Psoas muscle (tissue), 7 donors: ENCODE measurements at regions not wholly inside any gene's neighbourhood (a gene's known extent, or its start where the extent isn't known, plus 50 kb on each side); places are given as distances from the start of the nearest gene placed in this dataset.

Experiments used
- ATAC-seq, 4 donors: fragments of 200-7000 bp; cut with Tn5 transposase; one replicate each; pipeline ENCODE4 v1.9.1; 2020; ENCODE audit warnings: moderate library complexity in 3 of 4, mild to moderate bottlenecking in 2 of 4
- DNase-seq, 2 donors: peaks; one replicate each; pipeline ENCODE4 v3.0.0-alpha.2; 2020
- H3K27ac ChIP-seq: fragments of 200-600 bp; one replicate; pipeline ENCODE4 v1.8.0; 2022
- H3K27me3 ChIP-seq, 3 donors: fragments of 200-600 bp in 1 of 3; one replicate each; pipeline versions ENCODE4 v1.6.1 to v1.8.0; 2013 to 2022; ENCODE audit warnings: low read length in 2 of 3, mild to moderate bottlenecking in 2 of 3, moderate library complexity in 1 of 3; ENCODE audit not compliant: insufficient read depth in 3 of 3
- H3K36me3 ChIP-seq, 2 donors: fragments of 200-600 bp in 1 of 2; one replicate each; pipeline versions ENCODE4 v1.6.1 to v1.8.0; 2013 to 2022; ENCODE audit warnings: low read depth in 1 of 2, mild to moderate bottlenecking in 1 of 2, moderate library complexity in 1 of 2; ENCODE audit not compliant: insufficient read depth in 1 of 2
- H3K4me1 ChIP-seq: fragments of 200-600 bp; one replicate; pipeline ENCODE4 v1.8.0; 2022
- H3K4me3 ChIP-seq: fragments of 200-600 bp; one replicate; pipeline ENCODE4 v1.8.0; 2022; ENCODE audit warnings: mild to moderate bottlenecking
- H3K9me3 ChIP-seq: fragments of 200-600 bp; one replicate; pipeline ENCODE4 v1.8.0; 2022
- CTCF ChIP-seq: fragments of 200-600 bp; IDR thresholded peaks from one replicate; pipeline ENCODE4 v1.8.0; 2022; ENCODE audit warnings: antibody characterized with exemption
- WGBS, 3 donors: extraction: QIAGEN DNeasy Blood & Tissue Kit; methylation state at CpG; one replicate each; pipeline versions ENCODE4 v1.1.6 to v1.1.7; 2013; 5-methylcytosine and 5-hydroxymethylcytosine counted together
- intact Hi-C, 2 donors: fragments of 100-400 bp; cut with DNase I; formaldehyde crosslinking; loops; one replicate each; pipeline versions ENCODE4 v1.11.0 to v1.14.2; 2022
- donor health status: healthy with polysubstance abuse.
- donor health status: DM: no; HTN: no; CAD: no; lungs with moderate emphysema.
- donor health status: Bipolar disorder and iron deficiency.
- donor health status: healthy.
- donor health status: DM: yes; HTN: yes; CAD: no.
- donor health status: DM: no; HTN: no; CAD: no.
- donor health status: DM: yes; HTN: yes; CAD: no.

DNA sequence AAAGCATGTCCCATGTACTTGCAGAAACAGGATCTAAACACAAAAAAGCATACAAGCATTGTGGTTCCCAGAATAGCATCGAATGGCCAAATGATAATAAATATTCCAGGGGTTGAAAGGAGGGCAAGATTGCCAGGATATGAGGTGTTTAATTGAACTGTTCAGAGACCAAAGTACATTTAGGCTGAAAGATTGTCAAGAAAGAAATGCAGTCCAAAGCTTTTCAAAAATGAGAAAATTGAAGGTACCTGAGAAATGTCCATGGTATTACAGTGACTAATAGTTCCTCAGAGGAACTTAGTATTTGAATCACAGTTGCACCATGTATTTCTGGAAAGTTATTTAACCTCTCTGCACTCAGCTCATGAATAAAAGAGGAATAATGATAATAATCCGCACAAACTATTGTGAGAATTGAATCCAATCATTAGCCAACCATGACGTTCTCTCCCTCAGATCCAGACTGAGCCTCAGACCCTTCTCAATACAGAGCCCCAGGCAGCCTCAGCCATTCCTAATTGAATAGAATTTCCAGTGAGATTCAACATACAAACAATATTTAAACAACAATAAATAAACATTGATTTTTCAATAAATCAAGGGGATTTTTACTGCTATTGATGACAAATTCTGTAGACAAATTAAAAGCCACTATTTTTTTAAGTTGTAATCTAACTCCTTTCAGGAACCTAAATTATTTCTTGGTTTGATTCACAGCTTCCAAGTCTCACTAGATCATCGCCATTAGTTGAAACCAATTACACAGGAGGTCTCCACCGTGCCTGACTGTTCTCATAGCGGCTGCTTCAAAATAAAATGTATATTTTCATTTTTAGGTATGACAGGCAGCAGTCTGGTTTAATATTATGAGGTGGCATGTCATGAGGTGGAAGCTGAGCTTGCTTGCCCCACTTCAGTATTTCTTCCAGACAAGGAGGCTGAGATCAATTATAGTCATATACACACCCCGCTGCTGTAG is 144.3 kb upstream of the TENT5A start:
- DNase-seq (no peak), ATAC-seq (no peak)
- H3K4me1 ChIP-seq, result no peaks in the 10 kb centered on the region
- no peak for TF ChIP-seq CTCF
- H3K4me3 ChIP-seq, result no peak overlapping the region
- no peak overlapping the region for H3K27ac ChIP-seq
- no peaks in the 10 kb centered on the region for H3K9me3 ChIP-seq
- intact Hi-C loops, result no loop called here
- H3K27me3 ChIP-seq, result no peaks in the 10 kb centered on the region
- H3K36me3 ChIP-seq, result no peaks in the 10 kb centered on the region
- 77 to 85% (median 83%) methylated on average over 7 of the region's 7 CpGs for WGBS, 3 donors

- Histone ChIP-seq H3K36me3 (no peaks in the 10 kb centered on the region), H3K27ac (no peak overlapping the region), H3K4me3 (no peak overlapping the region), H3K9me3 (no peaks in the 10 kb centered on the region), H3K4me1 (no peaks in the 10 kb centered on the region), H3K27me3 (no peaks in the 10 kb centered on the region)
- DNase-seq (no peak), ATAC-seq (no peak)
- intact Hi-C loops, result no loop called here
- 48 to 61% (median 56%) methylated on average over 5 of the region's 5 CpGs for WGBS, 3 donors
- no peak for TF ChIP-seq CTCF
These were observed 143.2 kb upstream of the TENT5A start for GRCh38 chr6:81895511-81896185.

- H3K27me3 ChIP-seq, result no peaks in the 10 kb centered on the region
- H3K9me3 ChIP-seq, result no peaks in the 10 kb centered on the region
- 24 to 29% (median 25%) methylated on average over 6 of the region's 6 CpGs for WGBS, 3 donors
- H3K27ac ChIP-seq, result no peak overlapping the region
- peak in 3 of 4 donors; percentile 43 to 66 (median 54) for ATAC-seq
- no peaks in the 10 kb centered on the region for H3K4me1 ChIP-seq
- H3K36me3 ChIP-seq, result no peaks in the 10 kb centered on the region
- peak in 1 of 2 donors; percentile 51 for DNase-seq
- H3K4me3 ChIP-seq, result no peak overlapping the region
- TF ChIP-seq CTCF, result no peak
- intact Hi-C loops, result no loop called here
These were observed 142.3 kb upstream of the TENT5A start for GRCh38 chr6:81894788-81895271.

- peak; percentile 39 to 69 (median 51) for ATAC-seq
- Histone ChIP-seq H3K27me3 (no peaks in the 10 kb centered on the region), H3K4me3 (no peak overlapping the region), H3K4me1 (no peaks in the 10 kb centered on the region), H3K36me3 (no peaks in the 10 kb centered on the region), H3K9me3 (no peaks in the 10 kb centered on the region), H3K27ac (no peak overlapping the region)
- WGBS, 3 donors, result 38 to 56% (median 48%) methylated on average over 4 of the region's 4 CpGs
- DNase-seq, result no peak
- TF ChIP-seq CTCF, result no peak
- intact Hi-C loops, result no loop called here
These were observed 141.8 kb upstream of the TENT5A start for GRCh38 chr6:81894306-81894705.
